NOMO-1 (cell line): ENCODE measurements at regions not wholly inside any gene's neighbourhood (a gene's known extent, or its start where the extent isn't known, plus 50 kb on each side); places are given as distances from the start of the nearest gene placed in this dataset.

Source experiments
- DNase-seq, 2 experiments: peaks; one replicate each; lab custom pipeline; 2025; ENCODE audit not compliant: unreplicated experiment in 2 of 2; lab: John Stamatoyannopoulos, UW

GRCh38 chr4:38230121-38230801 lies 270.1 kb downstream of the PTTG2 start:
- DNase-seq: peak; percentile 22 to 36

GRCh38 chr4:38230821-38231563 lies 270.8 kb downstream of the PTTG2 start:
- no peak for DNase-seq

GRCh38 chr4:38231626-38232025 lies 271.4 kb downstream of the PTTG2 start:
- no peak for DNase-seq

- no peak for DNase-seq
These were observed 272.5 kb downstream of the PTTG2 start for GRCh38 chr4:38232741-38233140.

- DNase-seq: peak; percentile 46 to 55
These were observed 273.7 kb downstream of the PTTG2 start for GRCh38 chr4:38233727-38234480.

GRCh38 chr4:38235354-38235753 lies 275.2 kb downstream of the PTTG2 start:
- DNase-seq: no peak

- no peak for DNase-seq
These were observed 275.8 kb downstream of the PTTG2 start for GRCh38 chr4:38236003-38236402.

- no peak for DNase-seq
These were observed 276.3 kb downstream of the PTTG2 start for GRCh38 chr4:38236503-38236902.

- DNase-seq: no peak
These were observed 276.9 kb downstream of the PTTG2 start for GRCh38 chr4:38237139-38237538.

GRCh38 chr4:38241541-38241940 lies 281.3 kb downstream of the PTTG2 start:
- no peak for DNase-seq

- no peak for DNase-seq
These were observed 281.9 kb downstream of the PTTG2 start for GRCh38 chr4:38242101-38242500.

GRCh38 chr4:38242822-38243387 lies 282.7 kb downstream of the PTTG2 start:
- DNase-seq: no peak

- no peak for DNase-seq
These were observed 283.3 kb downstream of the PTTG2 start for GRCh38 chr4:38243388-38244053.

- no peak for DNase-seq
These were observed 294.6 kb downstream of the PTTG2 start for GRCh38 chr4:38254825-38255224.

- DNase-seq: no peak
These were observed 295.4 kb downstream of the PTTG2 start for GRCh38 chr4:38255572-38255971.

GRCh38 chr4:38266616-38267015 lies 306.4 kb downstream of the PTTG2 start:
- DNase-seq: no peak

- no peak for DNase-seq
These were observed 308.1 kb downstream of the PTTG2 start for GRCh38 chr4:38268108-38268820.

GRCh38 chr4:38268837-38269236 lies 308.6 kb downstream of the PTTG2 start:
- DNase-seq: no peak

- DNase-seq: no peak
These were observed 313.2 kb downstream of the PTTG2 start for GRCh38 chr4:38273407-38273806.
